ENCODE measurements at regions not wholly inside any gene's neighbourhood (a gene's known extent, or its start where the extent isn't known, plus 50 kb on each side); places are given as distances from the start of the nearest gene placed in this dataset.

- no peak for DNase-seq (ENCODE audit: low spot score)
Observed at GRCh38 chr1:81617308-81617967, 183.3 kb upstream of the ADGRL2 start.

GRCh38 chr1:81613803-81614202 is 186.9 kb upstream of the ADGRL2 start:
- no peak for DNase-seq (ENCODE audit: low spot score)

GRCh38 chr1:81607924-81608323 is 192.8 kb upstream of the ADGRL2 start:
- DNase-seq (ENCODE audit: low spot score), result no peak

- DNase-seq (ENCODE audit: low spot score), result no peak
Observed at GRCh38 chr1:81607086-81607485, 193.6 kb upstream of the ADGRL2 start.

GRCh38 chr1:81606656-81607055 is 194.1 kb upstream of the ADGRL2 start:
- DNase-seq (ENCODE audit: low spot score), result no peak

GRCh38 chr1:81605023-81605422 is 195.7 kb upstream of the ADGRL2 start:
- no peak for DNase-seq (ENCODE audit: low spot score)

- no peak for DNase-seq (ENCODE audit: low spot score)
Observed at GRCh38 chr1:81600878-81601622, 199.7 kb upstream of the ADGRL2 start.

- no peak for DNase-seq (ENCODE audit: low spot score)
Observed at GRCh38 chr1:81600363-81600762, 200.4 kb upstream of the ADGRL2 start.

GRCh38 chr1:81598623-81599022 is 202.1 kb upstream of the ADGRL2 start:
- no peak for DNase-seq (ENCODE audit: low spot score)

- no peak for DNase-seq (ENCODE audit: low spot score)
Observed at GRCh38 chr1:81597720-81598426, 202.9 kb upstream of the ADGRL2 start.

GRCh38 chr1:81596341-81596740 is 204.4 kb upstream of the ADGRL2 start:
- no peak for DNase-seq (ENCODE audit: low spot score)

GRCh38 chr1:81594206-81594605 is 206.5 kb upstream of the ADGRL2 start:
- DNase-seq (ENCODE audit: low spot score), result no peak

GRCh38 chr1:81592233-81592632 is 208.5 kb upstream of the ADGRL2 start:
- DNase-seq (ENCODE audit: low spot score), result no peak

GRCh38 chr1:81590171-81590570 is 210.6 kb upstream of the ADGRL2 start:
- DNase-seq (ENCODE audit: low spot score), result no peak

- no peak for DNase-seq (ENCODE audit: low spot score)
Observed at GRCh38 chr1:81588149-81588548, 212.6 kb upstream of the ADGRL2 start.

GRCh38 chr1:81587426-81587825 is 213.3 kb upstream of the ADGRL2 start:
- DNase-seq (ENCODE audit: low spot score), result no peak

- no peak for DNase-seq (ENCODE audit: low spot score)
Observed at GRCh38 chr1:81585371-81585770, 215.4 kb upstream of the ADGRL2 start.

GRCh38 chr1:81584398-81584797 is 216.3 kb upstream of the ADGRL2 start:
- no peak for DNase-seq (ENCODE audit: low spot score)

GRCh38 chr1:81583878-81584277 is 216.9 kb upstream of the ADGRL2 start:
- DNase-seq (ENCODE audit: low spot score), result no peak

GRCh38 chr1:81582467-81582986 is 218.2 kb upstream of the ADGRL2 start:
- no peak for DNase-seq (ENCODE audit: low spot score)

GRCh38 chr1:81578867-81579266 is 221.9 kb upstream of the ADGRL2 start:
- no peak for DNase-seq (ENCODE audit: low spot score)

GRCh38 chr1:81577004-81577697 is 223.6 kb upstream of the ADGRL2 start:
- DNase-seq (ENCODE audit: low spot score), result no peak
